HG03280 (cell line): ENCODE measurements at regions not wholly inside any gene's neighbourhood (a gene's known extent, or its start where the extent isn't known, plus 50 kb on each side); places are given as distances from the start of the nearest gene placed in this dataset.
"Not testable (repeated sequence)": the region's sequence is repeated elsewhere in the genome, so short reads cannot be mapped to it uniquely, and the experiment has no call there.

Experiments
- ATAC-seq: cut with Tn5 transposase; IDR thresholded peaks from one replicate; pipeline ENCODE4 v1.9.1; 2021; ENCODE audit warnings: mild to moderate bottlenecking, moderate library complexity; ENCODE audit not compliant: unreplicated experiment

GRCh38 chr6:71822625-71823024, 63.7 kb upstream of the RIMS1 start:
- ATAC-seq: no peak

- ATAC-seq: not testable (repeated sequence)
Observed at GRCh38 chr6:71832110-71832764, 54.1 kb upstream of the RIMS1 start.
